Left lung (tissue), 4 donors: ENCODE measurements at regions not wholly inside any gene's neighbourhood (a gene's known extent, or its start where the extent isn't known, plus 50 kb on each side); places are given as distances from the start of the nearest gene placed in this dataset.

Source experiments
- ATAC-seq: fragments of 200-7000 bp; cut with Tn5 transposase; one replicate; pipeline ENCODE4 v1.9.1; 2020; ENCODE audit warnings: moderate library complexity
- DNase-seq, 4 donors: peaks; one replicate each; pipeline ENCODE4 v3.0.0-alpha.2; 2013 to 2020
- H3K27ac ChIP-seq, 2 donors: fragments of 200-600 bp; sonication (generic) in 1 of 2; one replicate each; pipeline versions ENCODE4 v1.5.0 to v1.8.0; 2020 to 2021
- H3K27me3 ChIP-seq, 2 donors: fragments of 200-600 bp; sonication (generic) in 1 of 2; one replicate each; pipeline versions ENCODE4 v1.5.0 to v1.8.0; 2020 to 2021
- H3K36me3 ChIP-seq, 2 donors: fragments of 200-600 bp; sonication (generic) in 1 of 2; one replicate each; pipeline versions ENCODE4 v1.5.0 to v1.8.0; 2020 to 2021
- H3K4me1 ChIP-seq, 2 donors: fragments of 200-600 bp; one replicate each; pipeline ENCODE4 v1.8.0; 2021
- H3K4me3 ChIP-seq, 2 donors: fragments of 200-600 bp; sonication (generic) in 1 of 2; one replicate each; pipeline versions ENCODE4 v1.5.0 to v1.8.0; 2020 to 2021; ENCODE audit warnings: mild to moderate bottlenecking in 1 of 2
- H3K9me3 ChIP-seq, 2 donors: fragments of 200-600 bp; sonication (generic) in 1 of 2; one replicate each; pipeline versions ENCODE4 v1.5.0 to v1.8.0; 2020 to 2021
- CTCF ChIP-seq, 2 donors: fragments of 200-600 bp; sonication (generic) in 1 of 2; IDR thresholded peaks; one replicate each; pipeline versions ENCODE4 v1.5.0 to v1.8.0; 2021; ENCODE audit warnings: antibody characterized with exemption in 2 of 2
- intact Hi-C, 2 donors: fragments of 100-400 bp; cut with DNase I; formaldehyde crosslinking; loops; one replicate each; pipeline versions ENCODE4 v1.11.2 to v1.14.2; 2022
- donor health status: DM: no; HTN: yes; CAD: no.
- donor health status: DM: no; HTN: no; CAD: no.

GRCh38 chr2:67596871-67597270, 199.7 kb downstream of the ETAA1 start:
- Histone ChIP-seq H3K4me1 (no peaks in the 10 kb centered on the region), H3K27ac (no peak overlapping the region), H3K36me3 (no peaks in the 10 kb centered on the region), H3K4me3 (no peak overlapping the region), H3K27me3 (no peaks in the 10 kb centered on the region), H3K9me3 (peaks cover 0 to 20% of the 10 kb centered on the region in 2 donors)
- DNase-seq (no peak), ATAC-seq (no peak)
- intact Hi-C loops, result no loop called here
- TF ChIP-seq CTCF (IDR thresholded peaks at IDR 0.05), result no peak

GRCh38 chr2:67599561-67599960, 202.4 kb downstream of the ETAA1 start:
- ATAC-seq, result peak; percentile 41
- TF ChIP-seq CTCF (IDR thresholded peaks at IDR 0.05), result no peak
- Histone ChIP-seq H3K27ac (no peak overlapping the region), H3K36me3 (no peaks in the 10 kb centered on the region), H3K9me3 (peaks cover 0 to 8% of the 10 kb centered on the region in 2 donors), H3K4me3 (no peak overlapping the region), H3K27me3 (no peaks in the 10 kb centered on the region), H3K4me1 (no peaks in the 10 kb centered on the region)
- DNase-seq, result no peak
- intact Hi-C loops, result no loop called here

GRCh38 chr2:67600222-67600871, 203.2 kb downstream of the ETAA1 start:
- H3K27me3 ChIP-seq, result no peaks in the 10 kb centered on the region
- no peak for TF ChIP-seq CTCF (IDR thresholded peaks at IDR 0.05)
- H3K9me3 ChIP-seq, result peaks cover 0 to 4% of the 10 kb centered on the region in 2 donors
- no peak overlapping the region for H3K27ac ChIP-seq
- no peaks in the 10 kb centered on the region for H3K36me3 ChIP-seq
- no peaks in the 10 kb centered on the region for H3K4me1 ChIP-seq
- ATAC-seq, result no peak
- no peak overlapping the region for H3K4me3 ChIP-seq
- intact Hi-C loops, result no loop called here
- no peak for DNase-seq

GRCh38 chr2:67600946-67601345, 203.8 kb downstream of the ETAA1 start:
- Histone ChIP-seq H3K36me3 (no peaks in the 10 kb centered on the region), H3K4me1 (no peaks in the 10 kb centered on the region), H3K4me3 (no peak overlapping the region), H3K9me3 (peaks cover 0 to 4% of the 10 kb centered on the region in 2 donors), H3K27me3 (no peaks in the 10 kb centered on the region), H3K27ac (no peak overlapping the region)
- ATAC-seq, result no peak
- DNase-seq, result no peak
- intact Hi-C loops, result no loop called here
- no peak for TF ChIP-seq CTCF (IDR thresholded peaks at IDR 0.05)

GRCh38 chr2:67604360-67604759, 207.2 kb downstream of the ETAA1 start:
- Histone ChIP-seq H3K27ac (no peak overlapping the region), H3K9me3 (no peaks in the 10 kb centered on the region), H3K4me1 (no peaks in the 10 kb centered on the region), H3K4me3 (no peak overlapping the region), H3K36me3 (no peaks in the 10 kb centered on the region), H3K27me3 (no peaks in the 10 kb centered on the region)
- ATAC-seq (no peak), DNase-seq (no peak)
- no peak for TF ChIP-seq CTCF (IDR thresholded peaks at IDR 0.05)
- intact Hi-C loops, result no loop called here
